Islet of Langerhans (tissue), 1 donor: ENCODE measurements at regions not wholly inside any gene's neighbourhood (a gene's known extent, or its start where the extent isn't known, plus 50 kb on each side); places are given as distances from the start of the nearest gene placed in this dataset.
"Not testable (repeated sequence)": the region's sequence is repeated elsewhere in the genome, so short reads cannot be mapped to it uniquely, and the experiment has no call there.

ENCODE experiments used
- FAIRE-seq: peaks from one replicate; lab custom pipeline; 2011; peaks lifted over from hg19 to GRCh38; lab: Jason Lieb, UNC

DNA sequence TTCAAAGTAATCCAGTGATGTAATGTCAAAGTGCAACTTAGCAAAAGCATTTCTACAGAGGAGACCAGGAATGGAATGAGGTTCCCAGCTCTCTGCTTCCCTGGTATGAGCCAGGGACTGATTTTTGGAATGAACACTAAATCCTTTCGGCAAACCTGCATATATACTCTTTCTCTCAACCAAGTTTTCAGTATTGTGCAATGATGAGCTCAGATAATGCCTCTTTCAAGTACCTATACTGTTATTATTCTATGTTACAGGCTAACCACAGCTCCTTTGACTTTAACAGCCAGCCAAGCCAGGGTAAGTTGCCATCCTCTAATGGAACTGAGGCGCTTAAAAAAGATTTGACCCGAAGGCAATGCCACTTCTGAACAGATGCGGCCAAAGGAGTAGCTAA is 104.9 kb upstream of the FSCB start:
- FAIRE-seq, result no peak

GRCh38 chr14:44609876-44610510 is 102.9 kb upstream of the FSCB start:
- no peak for FAIRE-seq

DNA sequence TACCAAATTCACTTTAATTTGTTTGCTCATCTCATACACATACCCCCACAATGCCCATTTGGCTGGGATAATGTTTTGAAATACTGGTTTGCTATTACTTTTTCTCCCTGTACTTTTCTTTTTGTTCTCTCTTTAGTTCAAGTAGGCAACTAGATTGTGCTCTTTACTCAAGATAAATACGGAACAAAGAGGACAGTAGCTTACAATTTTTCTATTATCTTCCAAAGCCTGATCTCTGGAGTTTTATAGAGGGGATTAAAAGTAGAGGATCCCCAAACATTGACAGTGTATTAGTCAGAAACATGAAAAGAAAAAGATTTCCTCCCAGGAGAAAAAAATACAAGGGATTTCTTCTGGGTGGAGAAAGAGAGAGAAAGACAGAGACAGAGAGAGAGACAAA is 102.1 kb upstream of the FSCB start:
- no peak for FAIRE-seq

DNA sequence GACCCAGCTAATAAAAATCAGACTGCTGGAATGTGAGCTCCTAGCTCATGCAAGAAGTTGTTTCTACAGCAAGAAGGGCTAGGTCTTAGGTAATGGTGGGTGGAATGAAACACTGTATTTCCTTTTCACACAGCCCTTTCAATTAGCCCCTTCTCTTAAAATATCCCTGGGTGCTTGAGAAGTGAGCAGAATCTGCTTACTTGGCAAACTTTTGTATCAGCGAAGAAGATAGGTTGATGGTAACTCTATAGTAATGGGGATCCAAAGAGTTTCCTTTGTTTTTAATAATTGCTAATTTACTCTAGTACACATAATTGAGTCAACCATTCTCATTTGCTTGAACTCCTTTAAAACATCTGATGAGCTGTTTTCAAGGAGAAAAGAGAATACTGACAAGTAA is 100.6 kb upstream of the FSCB start:
- FAIRE-seq, result no peak

DNA sequence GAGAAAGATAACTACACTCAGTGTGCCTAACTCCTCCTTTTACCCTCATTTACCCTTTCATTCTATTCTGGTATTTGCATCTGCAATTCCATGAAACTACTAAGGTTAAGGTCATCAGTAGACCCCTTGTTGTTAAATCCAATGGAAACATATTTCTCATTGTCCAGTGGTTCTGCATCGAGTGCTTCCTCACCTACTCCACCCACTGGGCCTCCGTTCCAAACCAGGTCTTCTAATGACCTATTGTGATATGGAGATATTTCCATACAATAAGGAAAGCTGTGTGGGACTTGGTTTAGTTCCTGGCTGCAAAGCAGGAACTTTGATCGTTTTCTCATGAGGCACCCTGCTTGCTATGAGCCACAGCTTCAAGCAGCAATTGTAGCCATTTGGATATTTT is 99.5 kb upstream of the FSCB start:
- FAIRE-seq, result no peak

DNA sequence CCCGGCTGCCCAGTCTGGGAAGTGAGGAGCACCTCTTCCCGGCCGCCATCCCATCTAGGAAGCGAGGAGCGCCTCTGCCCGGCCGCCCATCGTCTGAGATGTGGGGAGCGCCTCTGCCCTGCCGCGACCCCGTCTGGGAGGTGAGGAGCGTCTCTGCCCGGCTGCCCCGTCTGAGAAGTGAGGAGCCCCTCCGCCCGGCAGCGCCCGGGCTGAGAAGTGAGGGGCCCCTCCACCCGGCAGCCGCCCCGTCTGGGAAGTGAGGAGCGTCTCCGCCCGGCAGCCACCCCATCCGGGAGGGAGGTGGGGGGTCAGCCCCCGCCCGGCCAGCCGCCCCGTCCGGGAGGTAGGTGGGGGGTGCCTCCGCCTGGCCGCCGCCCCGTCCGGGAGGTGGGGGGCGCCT is 94.2 kb upstream of the FSCB start:
- FAIRE-seq, result not testable (repeated sequence)

DNA sequence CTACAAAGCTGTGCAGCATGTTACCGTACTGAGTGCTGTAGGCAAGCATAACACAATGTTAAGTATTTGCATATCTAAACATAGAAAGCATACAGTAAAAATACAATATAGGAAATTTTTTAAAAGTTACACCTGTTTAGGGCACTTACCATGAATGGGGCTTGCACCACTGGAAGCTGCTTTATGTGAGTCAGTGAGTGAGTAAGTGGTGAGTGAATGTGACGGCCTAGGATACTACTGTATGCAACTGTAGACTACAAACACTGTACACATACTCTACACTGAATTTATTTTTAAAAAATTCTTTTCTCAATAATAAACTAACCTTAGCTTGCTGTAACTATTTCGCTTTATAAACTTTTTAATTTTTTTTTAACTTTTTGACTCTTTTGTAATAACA is 82.1 kb upstream of the FSCB start:
- FAIRE-seq, result no peak

- FAIRE-seq, result peak; percentile 47
These were observed 79.8 kb upstream of the FSCB start for GRCh38 chr14:44586910-44587309.

DNA sequence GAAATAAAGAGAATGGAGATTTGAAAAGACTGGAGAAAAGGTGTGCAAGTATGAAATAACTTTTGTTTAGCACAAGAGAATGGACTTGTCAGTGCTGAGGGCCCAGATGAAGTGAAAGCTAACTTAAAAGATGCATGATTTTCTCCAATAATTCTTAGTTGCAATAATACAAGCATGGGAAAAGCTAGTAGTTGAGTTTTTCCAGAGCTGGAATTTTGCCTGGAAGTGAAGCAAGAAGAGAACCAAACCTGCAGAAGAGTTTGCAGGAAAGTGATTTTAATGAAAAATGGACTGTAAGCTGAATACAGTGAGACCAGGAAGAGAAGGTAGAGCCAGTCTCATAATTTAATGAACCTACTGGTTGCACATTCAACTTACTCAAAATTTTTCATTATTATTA is 69.3 kb upstream of the FSCB start:
- FAIRE-seq, result no peak

- no peak for FAIRE-seq
These were observed 60.9 kb upstream of the FSCB start for GRCh38 chr14:44567997-44568396.

- no peak for FAIRE-seq
These were observed 58.9 kb upstream of the FSCB start for GRCh38 chr14:44565968-44566367.

DNA sequence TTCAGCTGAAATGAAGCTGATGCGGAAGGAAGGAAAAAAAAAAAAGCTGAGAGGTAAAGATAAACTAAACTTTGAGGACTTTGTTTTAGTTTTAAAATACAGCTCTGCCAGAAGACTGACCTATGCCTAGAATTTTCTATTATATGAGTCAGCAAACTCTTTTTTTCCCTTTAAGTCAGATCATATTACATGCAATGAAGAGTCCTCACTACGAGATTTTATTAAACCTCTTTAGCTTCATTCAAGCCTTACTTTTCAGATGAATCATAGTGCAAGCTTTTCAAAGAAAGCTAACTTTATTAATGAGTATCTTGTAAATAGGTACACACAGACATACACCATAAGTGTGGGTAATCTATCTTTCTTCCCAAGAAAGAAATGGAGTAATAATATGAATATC is 57.8 kb upstream of the FSCB start:
- no peak for FAIRE-seq
